ENCODE measurements at regions not wholly inside any gene's neighbourhood (a gene's known extent, or its start where the extent isn't known, plus 50 kb on each side); places are given as distances from the start of the nearest gene placed in this dataset.
"Not testable (repeated sequence)": the region's sequence is repeated elsewhere in the genome, so short reads cannot be mapped to it uniquely, and the experiment has no call there.

- TF ChIP-seq CTCF (conservative IDR thresholded peaks at IDR 0.05; ENCODE audit: low read length); EZH2phosphoT487 (IDR thresholded peaks at IDR 0.05; ENCODE audit: borderline replicate concordance): not testable (repeated sequence)
Measured at GRCh38 chr16:29234536-29235275, 171.8 kb downstream of the NPIPB11 start.

Measured in Loucy (cell line).